GM19395 (cell line): ENCODE measurements at regions not wholly inside any gene's neighbourhood (a gene's known extent, or its start where the extent isn't known, plus 50 kb on each side); places are given as distances from the start of the nearest gene placed in this dataset.
"Not testable (repeated sequence)": the region's sequence is repeated elsewhere in the genome, so short reads cannot be mapped to it uniquely, and the experiment has no call there.

ENCODE experiments used
- ATAC-seq: cut with Tn5 transposase; IDR thresholded peaks from one replicate; pipeline ENCODE4 v1.9.1; 2021; ENCODE audit warnings: mild to moderate bottlenecking, moderate library complexity; ENCODE audit not compliant: unreplicated experiment

GRCh38 chr9:38195737-38196161, 126.7 kb upstream of the SHB start:
- ATAC-seq, result no peak

DNA sequence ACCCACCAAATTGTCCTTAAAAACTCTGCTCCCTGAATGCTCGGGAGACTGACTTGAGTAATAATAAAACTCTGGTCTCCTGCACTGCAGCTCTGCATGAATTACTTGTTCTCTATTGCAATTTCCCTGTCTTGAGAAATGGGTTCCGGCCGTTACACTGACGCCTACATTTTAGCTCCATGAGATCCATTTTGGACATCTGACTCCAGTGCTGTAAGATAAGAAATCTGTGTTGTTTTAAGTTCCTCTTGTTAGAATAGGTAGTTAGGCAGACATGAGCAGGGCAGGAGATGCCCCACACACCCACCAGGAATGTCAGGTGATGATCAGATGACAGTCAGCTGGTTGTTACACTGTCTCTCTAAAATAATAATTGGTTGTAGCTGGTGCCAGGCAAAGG, 125.8 kb upstream of the SHB start:
- no peak for ATAC-seq

DNA sequence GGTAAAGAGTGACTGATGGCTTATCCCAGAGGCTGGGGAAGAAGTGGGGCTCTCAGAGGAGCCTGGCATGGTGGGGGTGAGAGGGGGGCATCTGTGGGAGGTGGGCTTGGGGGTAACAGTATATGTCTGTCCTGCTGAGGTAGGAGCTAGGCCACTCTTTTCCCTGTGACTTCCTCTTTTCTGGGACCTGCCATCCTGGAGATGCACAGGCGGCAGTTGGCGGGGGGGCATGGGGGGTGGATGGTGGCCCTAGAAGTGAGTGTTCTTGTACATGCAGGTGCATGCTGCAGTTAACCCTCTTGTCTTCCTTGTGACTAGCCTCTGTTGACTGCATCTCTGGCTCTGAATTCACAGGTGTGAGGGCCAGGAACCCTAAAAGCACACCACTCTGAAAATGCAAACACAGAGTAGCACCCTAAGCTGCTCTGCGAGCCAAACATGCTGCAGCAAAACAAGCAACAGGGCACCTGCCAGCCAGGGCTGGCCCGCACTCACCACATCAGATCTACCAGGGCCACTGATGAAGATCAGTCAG, 123.8 kb upstream of the SHB start:
- ATAC-seq, result no peak

DNA sequence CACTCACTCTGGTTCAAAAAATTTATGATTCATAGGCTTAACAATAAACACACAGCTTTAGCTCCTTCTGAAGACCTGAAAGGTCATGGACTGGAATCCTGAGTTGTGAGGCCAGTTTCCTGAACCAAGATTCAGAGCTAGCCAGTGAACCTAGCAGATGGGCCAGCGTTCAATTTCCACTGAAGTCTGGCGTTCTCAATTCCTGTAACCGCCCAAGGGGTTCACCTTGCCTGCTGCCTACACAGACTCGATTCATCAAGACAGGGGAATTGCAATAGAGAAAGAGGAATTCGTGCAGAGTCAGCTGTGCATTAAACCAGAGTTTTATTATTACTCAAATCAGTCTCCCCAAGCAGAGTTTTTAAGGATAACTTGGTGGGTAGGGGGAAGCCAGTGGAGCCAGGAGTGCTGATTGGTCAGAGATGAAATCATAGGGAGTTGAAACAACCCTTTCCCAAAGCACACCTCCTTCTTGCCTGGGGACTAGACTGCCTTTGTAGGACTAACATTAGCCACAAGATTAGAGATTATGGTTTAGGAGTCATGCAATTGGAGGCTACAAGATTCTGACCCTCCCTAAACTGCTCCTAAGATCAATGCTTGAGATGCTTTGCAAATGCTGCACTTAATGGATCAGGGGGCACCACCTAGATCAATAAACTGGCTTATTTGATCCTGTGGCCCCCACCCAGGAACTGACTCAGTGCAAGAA, 117.5 kb upstream of the SHB start:
- no peak for ATAC-seq

- ATAC-seq, result no peak
These were observed 116.8 kb upstream of the SHB start for GRCh38 chr9:38185647-38186403.

GRCh38 chr9:38183994-38184568, 115.1 kb upstream of the SHB start:
- ATAC-seq, result no peak

GRCh38 chr9:38182321-38182720, 113.3 kb upstream of the SHB start:
- no peak for ATAC-seq

DNA sequence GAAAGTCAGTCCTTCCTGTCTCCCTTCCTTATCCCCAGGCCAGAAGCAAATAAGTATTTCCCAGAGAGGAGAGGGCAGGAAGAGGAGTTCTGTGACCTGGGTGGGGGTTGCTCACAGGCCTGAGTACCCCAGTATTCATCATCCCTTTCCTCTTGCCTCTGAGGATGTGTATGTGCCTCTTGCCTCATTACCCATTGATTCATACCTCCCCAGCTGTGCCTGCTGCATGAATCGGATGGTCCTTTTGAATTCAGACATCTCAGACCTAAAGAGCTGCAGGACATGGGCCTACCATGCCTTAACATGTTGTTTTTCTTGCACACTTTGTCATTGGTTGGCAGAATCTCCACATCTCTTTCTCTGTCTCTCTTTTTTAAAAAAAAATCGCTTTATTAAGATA, 112.8 kb upstream of the SHB start:
- no peak for ATAC-seq

- no peak for ATAC-seq
These were observed 112.2 kb upstream of the SHB start for GRCh38 chr9:38181232-38181631.

DNA sequence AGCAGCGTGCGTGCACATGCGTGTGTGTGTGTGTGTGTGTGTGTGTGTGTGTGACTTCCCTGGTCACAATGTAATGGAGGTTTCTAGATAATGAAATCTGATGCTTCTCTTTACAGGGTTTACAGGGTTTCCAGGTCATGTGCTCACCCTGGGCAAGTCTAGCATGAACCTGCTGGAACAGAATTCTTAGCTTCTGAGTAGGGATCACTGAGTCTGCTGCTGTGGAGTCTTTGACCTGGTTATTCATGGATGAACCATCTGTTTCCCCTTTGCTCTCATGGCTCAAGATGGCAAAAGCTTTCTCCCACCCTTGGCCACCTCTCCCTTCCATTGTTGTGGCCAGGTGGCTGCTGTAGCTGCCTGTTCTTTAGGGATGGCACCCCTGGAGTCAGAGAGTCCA, 111.6 kb upstream of the SHB start:
- no peak for ATAC-seq

DNA sequence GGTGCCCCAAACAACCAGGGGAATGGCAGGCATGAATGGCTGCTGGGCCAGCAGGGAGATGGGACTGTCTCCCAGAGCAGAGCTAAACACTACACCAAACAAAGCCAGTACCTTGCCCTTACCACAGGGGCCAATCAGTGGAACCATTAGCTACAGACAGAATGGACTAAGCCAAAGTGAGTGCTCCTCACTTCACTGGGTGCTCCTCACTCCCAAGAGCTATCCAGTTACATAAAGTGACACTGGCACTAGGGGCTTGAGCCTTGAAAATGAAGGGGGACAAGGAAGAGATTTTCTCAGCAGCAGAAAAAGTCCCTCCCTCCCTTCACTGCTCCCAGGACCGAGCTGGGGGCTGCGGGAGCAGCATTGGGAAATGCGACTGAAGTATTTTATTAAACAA, 110.9 kb upstream of the SHB start:
- no peak for ATAC-seq

- ATAC-seq, result no peak
These were observed 109.2 kb upstream of the SHB start for GRCh38 chr9:38178237-38178636.

- no peak for ATAC-seq
These were observed 108.7 kb upstream of the SHB start for GRCh38 chr9:38177680-38178079.

GRCh38 chr9:38176251-38176650, 107.2 kb upstream of the SHB start:
- no peak for ATAC-seq

DNA sequence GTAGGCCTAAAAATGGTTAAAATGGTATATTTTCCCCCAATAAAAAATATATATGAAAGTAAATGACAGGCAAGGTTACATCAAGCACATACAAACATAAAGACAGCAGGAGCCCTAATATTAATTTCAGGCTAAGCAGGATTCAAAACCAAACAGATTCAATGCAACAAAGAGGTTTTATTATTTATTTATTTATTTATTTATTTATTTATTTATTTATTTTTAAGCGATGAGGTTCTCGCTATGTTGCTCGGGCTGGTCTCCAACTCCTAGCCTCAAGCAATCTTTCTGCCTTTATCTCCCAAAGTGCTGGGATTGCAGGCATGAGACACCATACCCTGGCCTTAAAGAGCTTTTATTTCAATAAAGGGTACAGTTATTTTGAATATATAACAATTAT, 106.4 kb upstream of the SHB start:
- no peak for ATAC-seq

GRCh38 chr9:38172586-38172985, 103.6 kb upstream of the SHB start:
- no peak for ATAC-seq

DNA sequence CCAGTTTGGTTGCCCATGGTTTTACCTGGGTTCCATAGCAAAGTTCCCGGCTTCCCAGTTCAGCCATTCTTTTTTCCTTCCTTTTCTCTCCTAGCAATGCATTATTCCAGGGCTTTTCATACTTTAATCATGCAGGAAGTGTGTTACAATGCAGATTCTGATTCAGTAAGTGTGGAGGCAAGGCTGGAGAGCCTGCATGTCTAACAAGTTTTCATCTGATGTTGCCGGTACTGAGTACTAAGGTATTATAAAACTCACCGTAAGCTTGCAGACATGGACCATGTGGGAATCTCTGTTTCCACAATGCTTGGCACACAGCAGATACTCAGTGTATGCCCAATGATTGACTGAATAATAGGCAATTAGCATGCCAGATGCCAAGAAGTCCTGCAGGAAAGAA, 102.9 kb upstream of the SHB start:
- ATAC-seq, result no peak

DNA sequence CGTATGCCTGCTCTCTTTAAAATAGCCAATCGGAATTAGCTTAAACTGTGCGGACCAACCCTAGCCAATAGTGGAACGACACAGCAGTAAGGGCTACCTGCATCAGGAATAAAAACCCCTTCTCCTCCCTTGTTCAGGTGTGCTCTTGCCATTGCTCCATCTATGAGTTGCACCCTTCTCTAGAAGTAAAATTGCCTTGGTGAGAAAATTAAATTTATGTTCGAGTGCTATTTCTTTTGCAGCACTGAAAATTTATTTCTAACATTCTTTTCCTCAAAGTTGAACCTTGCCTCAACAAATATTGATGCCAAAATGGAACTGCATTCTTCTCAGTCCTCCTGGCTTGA, 102.5 kb upstream of the SHB start:
- no peak for ATAC-seq

- ATAC-seq, result not testable (repeated sequence)
These were observed 101.9 kb upstream of the SHB start for GRCh38 chr9:38170763-38171537.

- ATAC-seq, result not testable (repeated sequence)
These were observed 101.1 kb upstream of the SHB start for GRCh38 chr9:38170155-38170554.

- ATAC-seq, result no peak
These were observed 97.5 kb upstream of the SHB start for GRCh38 chr9:38166501-38166900.
